ENCODE measurements at regions not wholly inside any gene's neighbourhood (a gene's known extent, or its start where the extent isn't known, plus 50 kb on each side); places are given as distances from the start of the nearest gene placed in this dataset.

GRCh38 chr14:59061292-59061691 lies 127.2 kb upstream of the DAAM1 start:
- H3K4ac ChIP-seq (ENCODE audit: low read length), result no peak overlapping the region
- no peak overlapping the region for H3K4me3 ChIP-seq (ENCODE audit: low read length in 2 of 2)
- H2BK120ac ChIP-seq (ENCODE audit: low read depth, low read length), result no peak overlapping the region
- no peak overlapping the region for H4K8ac ChIP-seq (ENCODE audit: low read depth, low read length)
- no peak overlapping the region for H4K91ac ChIP-seq (ENCODE audit: low read depth, low read length, poor library complexity)
- H2AK5ac ChIP-seq (ENCODE audit: low read depth, low read length), result no peak overlapping the region
- H2BK12ac ChIP-seq (ENCODE audit: low read length), result no peak overlapping the region
- H3K4me2 ChIP-seq (ENCODE audit: insufficient read depth, low read length, poor library complexity, severe bottlenecking), result no peak overlapping the region
- no CpG with 5 or more reads among the region's 3 CpGs for WGBS, 2 donors (ENCODE audit: extremely low coverage in 2 of 2, insufficient read length in 2 of 2, insufficient replicate concordance in 1 of 2)
- no peaks in the 10 kb centered on the region for H3K9me3 ChIP-seq (replicated peaks in 1 of 2; ENCODE audit: control insufficient read depth in 2 of 2, insufficient read depth in 1 of 2, low read depth in 1 of 2, low read length in 2 of 2)
- H3K18ac ChIP-seq (ENCODE audit: low read length), result no peak overlapping the region
- no peaks in the 10 kb centered on the region for H3K79me1 ChIP-seq (ENCODE audit: low read depth, low read length)
- no peak for DNase-seq (ENCODE audit: low spot score)
- no peaks in the 10 kb centered on the region for H3K27me3 ChIP-seq (ENCODE audit: control insufficient read depth in 3 of 3, insufficient read depth in 3 of 3, low read depth in 1 of 3, low read length in 3 of 3)
- no peaks in the 10 kb centered on the region for H3K36me3 ChIP-seq (replicated peaks in 1 of 2; ENCODE audit: control insufficient read depth in 2 of 2, insufficient read depth in 2 of 2, low read length in 2 of 2)
- no peak overlapping the region for H3K23ac ChIP-seq (ENCODE audit: low read depth, low read length, poor library complexity)
- H2AFZ ChIP-seq (ENCODE audit: low read length), result no peak overlapping the region
- H3K14ac ChIP-seq (ENCODE audit: low read length), result no peak overlapping the region
- H2BK15ac ChIP-seq (ENCODE audit: low read length), result no peak overlapping the region
- H2BK5ac ChIP-seq (ENCODE audit: low read length), result no peak overlapping the region
- H3K9ac ChIP-seq (ENCODE audit: low read depth, low read length, poor library complexity), result no peak overlapping the region
- no peak overlapping the region for H3K27ac ChIP-seq (replicated peaks; ENCODE audit: low read length)
- H3K4me1 ChIP-seq (ENCODE audit: control insufficient read depth in 2 of 2, insufficient read depth in 1 of 2, low read depth in 1 of 2, low read length in 2 of 2), result peaks cover 0 to 1% of the 10 kb centered on the region in 2 donors

- no peak overlapping the region for H3K4ac ChIP-seq (ENCODE audit: low read length)
- WGBS, 2 donors (ENCODE audit: extremely low coverage in 2 of 2, insufficient read length in 2 of 2, insufficient replicate concordance in 1 of 2), result no CpG with 5 or more reads among the region's 2 CpGs
Observed at GRCh38 chr14:59063259-59063658, 125.2 kb upstream of the DAAM1 start.

GRCh38 chr14:59067127-59067894 lies 121.2 kb upstream of the DAAM1 start:
- no peak overlapping the region for H3K23ac ChIP-seq (ENCODE audit: low read depth, low read length, poor library complexity)
- no peak overlapping the region for H2BK15ac ChIP-seq (ENCODE audit: low read length)
- no peak for DNase-seq (ENCODE audit: low spot score)
- H3K18ac ChIP-seq (ENCODE audit: low read length), result no peak overlapping the region
- no peak overlapping the region for H3K9ac ChIP-seq (ENCODE audit: low read depth, low read length, poor library complexity)
- H3K14ac ChIP-seq (ENCODE audit: low read length), result no peak overlapping the region
- no CpG with 5 or more reads among the region's 4 CpGs for WGBS, 2 donors (ENCODE audit: extremely low coverage in 2 of 2, insufficient read length in 2 of 2, insufficient replicate concordance in 1 of 2)
- H2BK5ac ChIP-seq (ENCODE audit: low read length), result no peak overlapping the region
- H2AFZ ChIP-seq (ENCODE audit: low read length), result no peak overlapping the region
- no peak overlapping the region for H2BK120ac ChIP-seq (ENCODE audit: low read depth, low read length)
- H3K27ac ChIP-seq (replicated peaks; ENCODE audit: low read length), result no peak overlapping the region
- H3K4me3 ChIP-seq (ENCODE audit: low read length in 2 of 2), result peak overlapping the region in 1 of 2 donors; percentile 18
- H3K79me1 ChIP-seq (ENCODE audit: low read depth, low read length), result no peaks in the 10 kb centered on the region
- no peaks in the 10 kb centered on the region for H3K4me1 ChIP-seq (ENCODE audit: control insufficient read depth in 2 of 2, insufficient read depth in 1 of 2, low read depth in 1 of 2, low read length in 2 of 2)
- no peaks in the 10 kb centered on the region for H3K9me3 ChIP-seq (replicated peaks in 1 of 2; ENCODE audit: control insufficient read depth in 2 of 2, insufficient read depth in 1 of 2, low read depth in 1 of 2, low read length in 2 of 2)
- H2BK12ac ChIP-seq (ENCODE audit: low read length), result no peak overlapping the region
- H4K91ac ChIP-seq (ENCODE audit: low read depth, low read length, poor library complexity), result no peak overlapping the region
- H3K36me3 ChIP-seq (replicated peaks in 1 of 2; ENCODE audit: control insufficient read depth in 2 of 2, insufficient read depth in 2 of 2, low read length in 2 of 2), result no peaks in the 10 kb centered on the region
- H3K4ac ChIP-seq (ENCODE audit: low read length), result no peak overlapping the region
- peaks cover 0 to 6% (median 0%) of the 10 kb centered on the region in 3 experiments for H3K27me3 ChIP-seq (ENCODE audit: control insufficient read depth in 3 of 3, insufficient read depth in 3 of 3, low read depth in 1 of 3, low read length in 3 of 3)
- H4K8ac ChIP-seq (ENCODE audit: low read depth, low read length), result no peak overlapping the region
- H2AK5ac ChIP-seq (ENCODE audit: low read depth, low read length), result no peak overlapping the region
- no peak overlapping the region for H3K4me2 ChIP-seq (ENCODE audit: insufficient read depth, low read length, poor library complexity, severe bottlenecking)

More at GRCh38 chr14:59063259-59063658, 125.2 kb upstream of the DAAM1 start:
- Histone ChIP-seq H3K4me3 (ENCODE audit: low read length in 2 of 2) (no peak overlapping the region), H3K14ac (ENCODE audit: low read length) (no peak overlapping the region), H3K79me1 (ENCODE audit: low read depth, low read length) (no peaks in the 10 kb centered on the region), H2BK5ac (ENCODE audit: low read length) (no peak overlapping the region), H2BK12ac (ENCODE audit: low read length) (no peak overlapping the region), H2AK5ac (ENCODE audit: low read depth, low read length) (no peak overlapping the region), H2AFZ (ENCODE audit: low read length) (no peak overlapping the region), H3K36me3 (replicated peaks in 1 of 2; ENCODE audit: control insufficient read depth in 2 of 2, insufficient read depth in 2 of 2, low read length in 2 of 2) (no peaks in the 10 kb centered on the region), H3K4me1 (ENCODE audit: control insufficient read depth in 2 of 2, insufficient read depth in 1 of 2, low read depth in 1 of 2, low read length in 2 of 2) (peaks cover 0 to 1% of the 10 kb centered on the region in 2 donors), H4K91ac (ENCODE audit: low read depth, low read length, poor library complexity) (no peak overlapping the region), H4K8ac (ENCODE audit: low read depth, low read length) (no peak overlapping the region), H3K27ac (replicated peaks; ENCODE audit: low read length) (no peak overlapping the region), H3K9me3 (replicated peaks in 1 of 2; ENCODE audit: control insufficient read depth in 2 of 2, insufficient read depth in 1 of 2, low read depth in 1 of 2, low read length in 2 of 2) (no peaks in the 10 kb centered on the region), H2BK120ac (ENCODE audit: low read depth, low read length) (no peak overlapping the region), H3K23ac (ENCODE audit: low read depth, low read length, poor library complexity) (no peak overlapping the region), H3K9ac (ENCODE audit: low read depth, low read length, poor library complexity) (no peak overlapping the region), H2BK15ac (ENCODE audit: low read length) (no peak overlapping the region), H3K27me3 (ENCODE audit: control insufficient read depth in 3 of 3, insufficient read depth in 3 of 3, low read depth in 1 of 3, low read length in 3 of 3) (no peaks in the 10 kb centered on the region), H3K18ac (ENCODE audit: low read length) (no peak overlapping the region), H3K4me2 (ENCODE audit: insufficient read depth, low read length, poor library complexity, severe bottlenecking) (no peak overlapping the region)
- no peak for DNase-seq (ENCODE audit: low spot score)

- Histone ChIP-seq H3K9ac (ENCODE audit: low read depth, low read length, poor library complexity) (no peak overlapping the region), H2BK12ac (ENCODE audit: low read length) (no peak overlapping the region), H2BK120ac (ENCODE audit: low read depth, low read length) (no peak overlapping the region), H3K14ac (ENCODE audit: low read length) (peak overlapping the region; percentile 44), H3K79me1 (ENCODE audit: low read depth, low read length) (no peaks in the 10 kb centered on the region), H3K23ac (ENCODE audit: low read depth, low read length, poor library complexity) (no peak overlapping the region), H3K4me3 (ENCODE audit: low read length in 2 of 2) (no peak overlapping the region), H2BK15ac (ENCODE audit: low read length) (no peak overlapping the region), H3K4me1 (ENCODE audit: control insufficient read depth in 2 of 2, insufficient read depth in 1 of 2, low read depth in 1 of 2, low read length in 2 of 2) (no peaks in the 10 kb centered on the region), H3K36me3 (replicated peaks in 1 of 2; ENCODE audit: control insufficient read depth in 2 of 2, insufficient read depth in 2 of 2, low read length in 2 of 2) (no peaks in the 10 kb centered on the region), H4K91ac (ENCODE audit: low read depth, low read length, poor library complexity) (no peak overlapping the region), H2AK5ac (ENCODE audit: low read depth, low read length) (no peak overlapping the region), H3K27ac (replicated peaks; ENCODE audit: low read length) (no peak overlapping the region), H3K4me2 (ENCODE audit: insufficient read depth, low read length, poor library complexity, severe bottlenecking) (no peak overlapping the region), H3K4ac (ENCODE audit: low read length) (no peak overlapping the region), H2AFZ (ENCODE audit: low read length) (no peak overlapping the region), H3K9me3 (replicated peaks in 1 of 2; ENCODE audit: control insufficient read depth in 2 of 2, insufficient read depth in 1 of 2, low read depth in 1 of 2, low read length in 2 of 2) (no peaks in the 10 kb centered on the region), H2BK5ac (ENCODE audit: low read length) (no peak overlapping the region), H3K18ac (ENCODE audit: low read length) (peak overlapping the region; percentile 89), H4K8ac (ENCODE audit: low read depth, low read length) (no peak overlapping the region), H3K27me3 (ENCODE audit: control insufficient read depth in 3 of 3, insufficient read depth in 3 of 3, low read depth in 1 of 3, low read length in 3 of 3) (peaks cover 0 to 6% (median 0%) of the 10 kb centered on the region in 3 experiments)
- DNase-seq (ENCODE audit: low spot score), result no peak
- WGBS, 2 donors (ENCODE audit: extremely low coverage in 2 of 2, insufficient read length in 2 of 2, insufficient replicate concordance in 1 of 2), result no CpG with 5 or more reads among the region's 9 CpGs
Observed at GRCh38 chr14:59069163-59069854, 119.2 kb upstream of the DAAM1 start.

Data from neuronal stem cell (in vitro differentiated cells).